GM12878 (cell line): ENCODE measurements at regions not wholly inside any gene's neighbourhood (a gene's known extent, or its start where the extent isn't known, plus 50 kb on each side); places are given as distances from the start of the nearest gene placed in this dataset.

Experiments
- ATAC-seq: fragments of 200-7000 bp; cut with Tn5 transposase; 3 replicates; pipeline ENCODE4 v1.9.1; 2020; ENCODE audit warnings: mild to moderate bottlenecking, moderate library complexity
- BruUV-seq: library from RNA; stranded (reverse); fragments of 400-500 nt; replicated peaks from 2 replicates; lab custom pipeline; 2021; lab: Mats Ljungman, UMichigan
- CTCF ChIA-PET: fragments of 300-600 bp; sonication (Branson Sonifier 250); formaldehyde crosslinking; extraction: SDS; loops from one replicate; lab custom pipeline; 2021; ENCODE audit warnings: inconsistent platforms; lab: Yijun Ruan, JAX
- POLR2A ChIA-PET: fragments of 350-600 bp; formaldehyde crosslinking; extraction: SDS; loops from one replicate; lab custom pipeline; 2021; ENCODE audit warnings: inconsistent platforms; lab: Charles Lee
- RAD21 ChIA-PET: fragments of 300-600 bp; sonication (Branson Sonifier 250); formaldehyde crosslinking; loops from one replicate; lab custom pipeline; 2023; ENCODE audit warnings: antibody characterized with exemption; ENCODE audit not compliant: unreplicated experiment; lab: Charles Lee
- SMC1A ChIA-PET: fragments of 300-600 bp; sonication (Branson Sonifier 250); formaldehyde crosslinking; loops from one replicate; lab custom pipeline; 2023; ENCODE audit not compliant: unreplicated experiment, uncharacterized antibody; lab: Charles Lee
- DNase-seq: peaks from one replicate; pipeline ENCODE4 v3.0.0-alpha.2; 2011; ENCODE audit warnings: low read depth, low spot score
- FAIRE-seq: peaks from 3 replicates; lab custom pipeline; 2011; peaks lifted over from hg19 to GRCh38; lab: Jason Lieb, UNC
- H2AFZ ChIP-seq: 2 replicates; pipeline ENCODE4 v1.6.0; 2011; ENCODE audit warnings: low read depth, low read length, control low read depth; ENCODE audit not compliant: control insufficient read depth
- H3K27ac ChIP-seq: 2 replicates; pipeline ENCODE4 v1.5.1; 2011; ENCODE audit warnings: control low read depth; ENCODE audit not compliant: control insufficient read depth, insufficient read depth
- H3K27me3 ChIP-seq, 2 experiments: replicated peaks in 1 of 2; 2 replicates each; pipeline versions ENCODE4 v1.6.0 to v1.6.1; 2011; ENCODE audit warnings: low read length in 1 of 2; ENCODE audit not compliant: control insufficient read depth in 2 of 2, insufficient read depth in 2 of 2
- H3K36me3 ChIP-seq, 2 experiments: 2 replicates each; pipeline ENCODE4 v1.5.1; 2011; ENCODE audit warnings: low read length in 1 of 2; ENCODE audit not compliant: control insufficient read depth in 2 of 2, insufficient read depth in 2 of 2
- H3K4me1 ChIP-seq: 2 replicates; pipeline ENCODE4 v1.6.1; 2011; ENCODE audit warnings: mild to moderate bottlenecking, low read length, moderate library complexity, mixed read lengths; ENCODE audit not compliant: control insufficient read depth, insufficient read depth
- H3K4me2 ChIP-seq: 2 replicates; pipeline ENCODE4 v1.6.0; 2011; ENCODE audit warnings: control low read depth; ENCODE audit not compliant: control insufficient read depth, insufficient read depth
- H3K4me3 ChIP-seq: fragments of 200-600 bp; sonication (generic); 2 replicates; pipeline ENCODE4 v1.5.1; 2016
- H3K79me2 ChIP-seq: 2 replicates; pipeline ENCODE4 v1.6.0; 2011; ENCODE audit warnings: low read length; ENCODE audit not compliant: control insufficient read depth, insufficient read depth
- H3K9ac ChIP-seq: 2 replicates; pipeline ENCODE4 v1.8.0; 2011; ENCODE audit warnings: low read length, control low read depth, mixed read lengths; ENCODE audit not compliant: control insufficient read depth, insufficient read depth
- H3K9me3 ChIP-seq: replicated peaks from 3 replicates; pipeline ENCODE4 v1.5.1; 2011; ENCODE audit warnings: mild to moderate bottlenecking, low read length; ENCODE audit not compliant: control insufficient read depth, insufficient read depth
- H4K20me1 ChIP-seq: 2 replicates; pipeline ENCODE4 v1.6.0; 2011; ENCODE audit not compliant: control insufficient read depth, insufficient read depth
- FOS ChIP-seq: IDR thresholded peaks from 3 replicates; pipeline ENCODE4 v1.6.1; 2011; ENCODE audit warnings: borderline replicate concordance; ENCODE audit not compliant: insufficient read length; ENCODE audit errors: extremely low read depth
- IKZF1 ChIP-seq: fragments of 450-650 bp; conservative IDR thresholded peaks from 2 replicates; pipeline ENCODE4 v1.6.1; 2017; ENCODE audit warnings: antibody characterized with exemption, mild to moderate bottlenecking
- JUNB ChIP-seq: IDR thresholded peaks from 2 replicates; pipeline ENCODE4 v1.6.1; 2016; ENCODE audit warnings: antibody characterized with exemption, mild to moderate bottlenecking
- NFYA ChIP-seq: IDR thresholded peaks from 2 replicates; pipeline ENCODE4 v1.6.1; 2011; ENCODE audit warnings: low read depth, mild to moderate bottlenecking, low read length, improper control_type of control experiment, borderline replicate concordance
- RAD51 ChIP-seq: fragments of 450-650 bp; IDR thresholded peaks from 2 replicates; pipeline ENCODE4 v1.6.1; 2016; ENCODE audit warnings: moderate library complexity, mild to moderate bottlenecking, inconsistent platforms
- RB1 ChIP-seq: fragments of 450-650 bp; formaldehyde crosslinking; IDR thresholded peaks from 2 replicates; pipeline ENCODE4 v1.6.1; 2017; ENCODE audit warnings: mild to moderate bottlenecking, borderline replicate concordance
- TBL1XR1 ChIP-seq: IDR thresholded peaks from 2 replicates; pipeline ENCODE4 v1.6.1; 2012; ENCODE audit warnings: low read depth, low read length, improper control_type of control experiment
- WGBS: methylation state at CpG from one replicate; pipeline ENCODE4 v1.1.6; 2016; ENCODE audit warnings: low lambda C conversion rate; ENCODE audit not compliant: insufficient replicate concordance, insufficient coverage; ENCODE audit errors: missing lambda C conversion rate; 5-methylcytosine and 5-hydroxymethylcytosine counted together
- in situ Hi-C: fragments of 300-500 bp; cut with MboI; formaldehyde crosslinking; loops from 9 replicates; pipeline ENCODE4 v1.14.3; 2018; ENCODE audit warnings: mixed read lengths
- intact Hi-C: fragments of 100-400 bp; cut with micrococcal nuclease; formaldehyde crosslinking; loops from one replicate; pipeline ENCODE4 v1.14.2; 2022; ENCODE audit not compliant: unreplicated experiment
- TF ChIP-seq, protein P1 (sequence below): IDR thresholded peaks from 2 replicates; pipeline ENCODE4 v1.6.1; 2012; ENCODE audit warnings: low read depth, low read length, improper control_type of control experiment
- TF ChIP-seq, protein P2 (sequence below): fragments of 450-650 bp; IDR thresholded peaks from 2 replicates; pipeline ENCODE4 v1.6.1; 2017; ENCODE audit warnings: mild to moderate bottlenecking, moderate library complexity

DNA sequence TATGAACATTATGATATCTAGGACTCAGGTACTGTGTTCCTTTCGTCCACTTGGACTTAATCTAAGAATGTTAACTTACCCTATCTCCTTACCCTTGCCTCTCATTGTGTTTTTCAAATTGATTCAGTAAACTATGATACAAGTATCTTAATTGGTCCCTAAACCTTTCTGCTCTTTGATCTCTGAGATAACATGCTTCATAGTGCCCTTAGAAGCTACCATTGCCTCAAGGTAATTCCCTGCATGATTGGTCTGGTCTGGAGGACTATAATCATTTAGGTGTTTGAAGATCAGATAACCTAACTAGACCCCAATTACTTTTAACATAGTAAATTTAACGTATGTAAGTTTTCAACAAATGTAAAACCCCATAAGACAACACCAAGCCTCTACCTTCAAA lies 169.9 kb upstream of the NBEA start (continued):
- no peak for TF ChIP-seq FOS
- TF ChIP-seq, protein P1, sequence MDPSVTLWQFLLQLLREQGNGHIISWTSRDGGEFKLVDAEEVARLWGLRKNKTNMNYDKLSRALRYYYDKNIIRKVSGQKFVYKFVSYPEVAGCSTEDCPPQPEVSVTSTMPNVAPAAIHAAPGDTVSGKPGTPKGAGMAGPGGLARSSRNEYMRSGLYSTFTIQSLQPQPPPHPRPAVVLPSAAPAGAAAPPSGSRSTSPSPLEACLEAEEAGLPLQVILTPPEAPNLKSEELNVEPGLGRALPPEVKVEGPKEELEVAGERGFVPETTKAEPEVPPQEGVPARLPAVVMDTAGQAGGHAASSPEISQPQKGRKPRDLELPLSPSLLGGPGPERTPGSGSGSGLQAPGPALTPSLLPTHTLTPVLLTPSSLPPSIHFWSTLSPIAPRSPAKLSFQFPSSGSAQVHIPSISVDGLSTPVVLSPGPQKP, result no peak
- TF ChIP-seq, all 136 proteins: peak for 0

DNA sequence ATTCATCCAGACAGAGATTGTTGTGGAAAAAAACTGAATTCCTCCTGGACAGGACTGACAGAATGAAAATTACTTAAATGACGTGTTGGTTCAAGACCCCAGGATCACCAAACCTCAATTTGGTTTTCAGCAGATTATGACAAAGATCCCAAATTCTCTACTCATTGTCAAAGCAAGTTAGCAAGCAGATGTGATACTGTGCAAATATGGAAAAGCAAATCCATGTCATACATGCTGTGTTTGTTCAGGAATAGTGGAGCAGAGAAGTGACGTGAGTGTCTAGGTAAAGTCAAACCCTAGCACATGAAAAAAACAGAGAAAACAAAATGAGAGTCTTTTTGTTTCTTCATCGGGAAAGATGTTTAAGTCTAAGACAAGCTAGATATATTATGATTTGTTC lies 169.2 kb upstream of the NBEA start:
- FAIRE-seq, result no peak
- no peak overlapping the region for H3K9ac ChIP-seq
- RAD21 ChIA-PET, result no interaction called here

More for the DNA sequence above, 169.2 kb upstream of the NBEA start:
- H3K27ac ChIP-seq, result no peak overlapping the region
- no peaks in the 10 kb centered on the region for H4K20me1 ChIP-seq
- in situ Hi-C loops, result no loop called here
- ATAC-seq (no peak), DNase-seq (no peak)
- ChIA-PET CTCF (no interaction called here), SMC1A (no interaction called here), POLR2A (no interaction called here)
- TF ChIP-seq NFYA (no peak), RB1 (no peak), JUNB (no peak), RAD51 (no peak), IKZF1 (no peak), TBL1XR1 (no peak)
- TF ChIP-seq, protein P2, sequence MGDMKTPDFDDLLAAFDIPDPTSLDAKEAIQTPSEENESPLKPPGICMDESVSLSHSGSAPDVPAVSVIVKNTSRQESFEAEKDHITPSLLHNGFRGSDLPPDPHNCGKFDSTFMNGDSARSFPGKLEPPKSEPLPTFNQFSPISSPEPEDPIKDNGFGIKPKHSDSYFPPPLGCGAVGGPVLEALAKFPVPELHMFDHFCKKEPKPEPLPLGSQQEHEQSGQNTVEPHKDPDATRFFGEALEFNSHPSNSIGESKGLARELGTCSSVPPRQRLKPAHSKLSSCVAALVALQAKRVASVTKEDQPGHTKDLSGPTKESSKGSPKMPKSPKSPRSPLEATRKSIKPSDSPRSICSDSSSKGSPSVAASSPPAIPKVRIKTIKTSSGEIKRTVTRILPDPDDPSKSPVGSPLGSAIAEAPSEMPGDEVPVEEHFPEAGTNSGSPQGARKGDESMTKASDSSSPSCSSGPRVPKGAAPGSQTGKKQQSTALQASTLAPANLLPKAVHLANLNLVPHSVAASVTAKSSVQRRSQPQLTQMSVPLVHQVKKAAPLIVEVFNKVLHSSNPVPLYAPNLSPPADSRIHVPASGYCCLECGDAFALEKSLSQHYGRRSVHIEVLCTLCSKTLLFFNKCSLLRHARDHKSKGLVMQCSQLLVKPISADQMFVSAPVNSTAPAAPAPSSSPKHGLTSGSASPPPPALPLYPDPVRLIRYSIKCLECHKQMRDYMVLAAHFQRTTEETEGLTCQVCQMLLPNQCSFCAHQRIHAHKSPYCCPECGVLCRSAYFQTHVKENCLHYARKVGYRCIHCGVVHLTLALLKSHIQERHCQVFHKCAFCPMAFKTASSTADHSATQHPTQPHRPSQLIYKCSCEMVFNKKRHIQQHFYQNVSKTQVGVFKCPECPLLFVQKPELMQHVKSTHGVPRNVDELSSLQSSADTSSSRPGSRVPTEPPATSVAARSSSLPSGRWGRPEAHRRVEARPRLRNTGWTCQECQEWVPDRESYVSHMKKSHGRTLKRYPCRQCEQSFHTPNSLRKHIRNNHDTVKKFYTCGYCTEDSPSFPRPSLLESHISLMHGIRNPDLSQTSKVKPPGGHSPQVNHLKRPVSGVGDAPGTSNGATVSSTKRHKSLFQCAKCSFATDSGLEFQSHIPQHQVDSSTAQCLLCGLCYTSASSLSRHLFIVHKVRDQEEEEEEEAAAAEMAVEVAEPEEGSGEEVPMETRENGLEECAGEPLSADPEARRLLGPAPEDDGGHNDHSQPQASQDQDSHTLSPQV, result no peak
- 34% methylated on average over 3 of the region's 3 CpGs for WGBS
- H3K79me2 ChIP-seq, result no peaks in the 10 kb centered on the region
- intact Hi-C loops, result no loop called here
- no peaks in the 10 kb centered on the region for H3K9me3 ChIP-seq
- no peaks in the 10 kb centered on the region for H3K4me1 ChIP-seq
- no peaks in the 10 kb centered on the region for H3K27me3 ChIP-seq
- no peaks in the 10 kb centered on the region for H3K36me3 ChIP-seq
- no peak overlapping the region for H3K4me3 ChIP-seq
- H2AFZ ChIP-seq, result no peak overlapping the region
- no peak overlapping the region for H3K4me2 ChIP-seq
- BruUV-seq, result no TSS peak
